BLaER1 treated with 17β-estradiol and CSF1 and Interleukin-3, amounts not matched to agents 10 nM and 100 nM (cell line): ENCODE measurements at regions not wholly inside any gene's neighbourhood (a gene's known extent, or its start where the extent isn't known, plus 50 kb on each side); places are given as distances from the start of the nearest gene placed in this dataset.

Experiments used
- H3K27ac ChIP-seq, 11 experiments: shearing (Covaris generic); formaldehyde crosslinking; 2 replicates each; pipeline ENCODE4 v1.8.1; 2022
- H3K27me3 ChIP-seq, 11 experiments: shearing (Covaris generic); formaldehyde crosslinking; 2 replicates each; pipeline ENCODE4 v1.8.1; 2022
- H3K36me3 ChIP-seq, 11 experiments: shearing (Covaris generic); formaldehyde crosslinking; 2 replicates each; pipeline ENCODE4 v1.8.1; 2022
- H3K4me1 ChIP-seq, 10 experiments: shearing (Covaris generic); formaldehyde crosslinking; 2 replicates each; pipeline ENCODE4 v1.8.1; 2022
- H3K4me2 ChIP-seq, 11 experiments: shearing (Covaris generic); formaldehyde crosslinking; 2 replicates each; pipeline ENCODE4 v1.8.1; 2022
- H3K4me3 ChIP-seq, 10 experiments: shearing (Covaris generic); formaldehyde crosslinking; 2 replicates each; pipeline ENCODE4 v1.8.1; 2022
- H3K9ac ChIP-seq, 11 experiments: shearing (Covaris generic); formaldehyde crosslinking; 2 replicates each; pipeline ENCODE4 v1.8.1; 2022
- H3K9me3 ChIP-seq, 11 experiments: shearing (Covaris generic); formaldehyde crosslinking; replicated peaks in 1 of 11; 2 replicates each; pipeline ENCODE4 v1.8.1; 2022
- H4K20me1 ChIP-seq, 11 experiments: shearing (Covaris generic); formaldehyde crosslinking; 2 replicates each; pipeline ENCODE4 v1.8.1; 2022
- Cebpa-rat ChIP-seq, 11 experiments: shearing (Covaris generic); IDR thresholded peaks; 2 replicates each; pipeline ENCODE4 v1.8.1; 2022

DNA sequence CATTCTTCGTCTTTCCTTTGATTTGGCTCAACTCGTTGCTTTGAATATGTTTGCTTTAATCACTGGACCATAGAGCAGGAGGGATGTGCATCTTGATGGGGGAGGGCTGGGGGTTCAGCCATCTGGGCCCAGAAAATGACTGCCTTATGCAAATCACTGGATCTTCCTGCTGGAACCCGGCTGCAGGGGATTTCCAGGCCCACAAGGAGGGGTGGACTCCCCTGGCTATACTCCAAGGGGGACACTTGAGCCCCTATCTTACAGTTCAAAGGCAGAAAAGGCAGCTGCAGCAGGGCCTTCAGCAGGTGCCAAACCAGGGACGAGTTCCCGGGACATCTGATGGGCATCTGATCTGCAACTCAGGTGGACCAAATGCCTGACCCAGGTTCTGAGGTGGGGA is 122.5 kb downstream of the DICER1 start:
- Histone ChIP-seq H3K27me3 (no peaks in the 10 kb centered on the region), H4K20me1 (no peaks in the 10 kb centered on the region), H3K9me3 (peaks cover 14 to 35% (median 27%) of the 10 kb centered on the region in 11 experiments), H3K9ac (no peak overlapping the region), H3K4me3 (no peak overlapping the region), H3K4me2 (peak overlapping the region; percentile 36 to 91 (median 67); a peak in 20 of 22 replicates), H3K27ac (no peak overlapping the region), H3K36me3 (no peaks in the 10 kb centered on the region), H3K4me1 (peaks cover 10 to 28% (median 23%) of the 10 kb centered on the region in 10 experiments; a peak in 19 of 20 replicates)
- TF ChIP-seq Cebpa-rat (IDR thresholded peaks at IDR 0.05), result no peak

DNA sequence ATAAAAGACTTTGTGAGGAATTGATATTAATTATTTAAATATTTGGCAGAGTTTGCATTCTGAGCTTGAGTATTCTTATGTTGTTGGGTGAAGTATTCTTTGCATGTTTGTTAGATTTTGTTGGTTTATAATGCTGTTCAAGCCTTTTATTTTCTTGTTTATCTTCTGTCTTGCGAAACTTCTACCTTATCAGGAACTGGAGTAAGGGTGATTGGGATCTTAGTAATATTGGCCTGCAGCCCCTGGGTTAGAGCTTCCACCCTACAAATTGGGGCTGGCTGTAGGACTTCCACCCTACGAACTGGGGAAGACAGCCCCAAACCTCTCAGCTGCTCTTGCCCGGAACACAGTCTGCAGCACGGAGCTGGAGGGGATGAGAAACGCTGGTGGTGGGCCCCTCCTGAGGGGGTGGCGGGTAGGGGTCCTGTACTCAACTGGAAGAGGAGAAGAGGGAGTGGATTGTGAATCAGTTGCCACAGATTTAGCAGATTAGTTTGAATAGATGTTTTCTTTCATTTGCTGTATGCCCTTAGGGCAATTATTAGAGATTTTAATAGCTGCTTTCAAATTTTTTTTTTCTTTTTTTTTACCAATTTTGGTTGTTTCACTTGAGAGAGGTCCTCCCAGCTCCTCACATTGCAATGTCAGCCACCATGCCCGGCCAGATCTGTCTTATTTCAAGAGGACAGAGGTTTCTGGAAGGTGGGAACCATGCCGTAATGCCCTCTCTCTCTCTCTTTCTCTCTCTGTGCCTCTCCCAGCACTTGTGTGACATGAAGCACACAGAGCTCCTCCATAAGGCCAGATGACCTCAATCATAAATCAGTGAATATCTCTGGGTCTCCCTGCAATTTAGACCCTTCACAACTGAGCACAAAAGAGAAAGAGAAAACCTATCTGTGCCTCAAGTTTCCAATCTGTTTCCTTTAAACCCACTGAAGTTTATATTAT is 123.4 kb downstream of the DICER1 start:
- Histone ChIP-seq H3K4me1 (peaks cover 10 to 28% (median 23%) of the 10 kb centered on the region in 10 experiments; a peak in 19 of 20 replicates), H3K4me2 (peak overlapping the region in 6 of 11 experiments; percentile 65 to 91 (median 76); a peak in 10 of 22 replicates), H3K4me3 (no peak overlapping the region), H3K36me3 (no peaks in the 10 kb centered on the region), H3K27me3 (no peaks in the 10 kb centered on the region), H3K27ac (no peak overlapping the region), H4K20me1 (no peaks in the 10 kb centered on the region), H3K9me3 (peaks cover 14 to 44% (median 32%) of the 10 kb centered on the region in 11 experiments), H3K9ac (no peak overlapping the region)
- no peak for TF ChIP-seq Cebpa-rat (IDR thresholded peaks at IDR 0.05)

DNA sequence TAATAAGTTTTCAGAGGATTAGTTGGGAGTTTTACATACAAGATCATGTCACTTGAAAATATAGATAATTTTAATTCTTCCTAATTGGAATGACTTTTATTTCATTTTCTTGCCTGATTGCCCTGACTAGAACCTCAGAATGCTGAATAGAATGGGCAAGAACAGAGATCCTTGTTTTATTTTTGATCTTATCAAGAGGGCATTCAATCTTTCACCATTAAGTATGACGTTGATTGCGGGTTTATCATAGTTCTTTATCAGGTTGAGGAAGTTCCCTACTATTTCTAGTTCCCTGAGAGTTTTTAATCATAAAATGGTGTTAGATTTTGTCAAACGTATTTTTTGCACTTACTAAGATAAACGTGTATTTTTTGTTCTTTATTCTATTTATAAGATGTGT is 124.3 kb downstream of the DICER1 start:
- TF ChIP-seq Cebpa-rat (IDR thresholded peaks at IDR 0.05), result no peak
- H3K4me2 ChIP-seq, result no peak overlapping the region
- H3K4me3 ChIP-seq, result no peak overlapping the region

DNA sequence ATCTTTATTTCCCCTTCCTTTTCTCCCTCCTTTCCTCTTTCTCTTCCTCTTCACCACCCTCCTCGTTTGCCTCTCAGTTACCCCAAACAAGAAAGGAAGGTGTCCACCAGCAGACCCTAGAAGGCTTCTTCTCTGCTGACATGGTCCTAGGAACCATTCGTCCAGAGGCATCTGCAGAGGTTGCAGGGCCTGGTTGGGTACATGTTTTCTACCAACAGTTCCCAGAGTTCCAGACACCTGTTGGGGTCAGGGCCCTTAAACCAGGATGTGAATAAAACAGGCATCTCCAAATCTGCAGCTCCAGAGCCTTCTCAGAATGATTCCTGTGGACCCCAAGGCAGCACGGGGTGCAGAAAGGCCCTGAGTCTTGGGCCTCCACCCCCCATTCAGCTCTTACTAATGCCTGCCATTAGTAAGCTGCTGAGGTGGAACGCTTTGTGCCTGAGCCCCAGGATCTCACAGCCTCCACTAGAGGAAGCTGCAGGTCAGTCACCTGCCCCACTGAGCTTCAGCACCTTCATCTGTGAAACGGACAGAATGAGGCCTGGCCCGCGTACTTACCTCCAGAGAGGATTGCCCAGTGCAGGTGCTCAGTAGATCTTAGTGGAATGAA is 130.4 kb downstream of the DICER1 start:
- H3K36me3 ChIP-seq, result no peaks in the 10 kb centered on the region
- H3K27ac ChIP-seq, result no peak overlapping the region
- no peak overlapping the region for H3K4me3 ChIP-seq
- no peak overlapping the region for H3K4me2 ChIP-seq
- H4K20me1 ChIP-seq, result no peaks in the 10 kb centered on the region
- peaks cover 1 to 34% (median 18%) of the 10 kb centered on the region in 11 experiments for H3K9me3 ChIP-seq
- TF ChIP-seq Cebpa-rat (IDR thresholded peaks at IDR 0.05), result no peak
- H3K27me3 ChIP-seq, result no peaks in the 10 kb centered on the region
- H3K9ac ChIP-seq, result no peak overlapping the region
- no peaks in the 10 kb centered on the region for H3K4me1 ChIP-seq

More for the DNA sequence above, 124.3 kb downstream of the DICER1 start:
- peaks cover 14 to 46% (median 32%) of the 10 kb centered on the region in 11 experiments for H3K9me3 ChIP-seq
- peaks cover 10 to 28% (median 23%) of the 10 kb centered on the region in 10 experiments; a peak in 19 of 20 replicates for H3K4me1 ChIP-seq
- H3K27me3 ChIP-seq, result no peaks in the 10 kb centered on the region
- no peak overlapping the region for H3K9ac ChIP-seq
- no peaks in the 10 kb centered on the region for H3K36me3 ChIP-seq
- H4K20me1 ChIP-seq, result no peaks in the 10 kb centered on the region
- no peak overlapping the region for H3K27ac ChIP-seq

DNA sequence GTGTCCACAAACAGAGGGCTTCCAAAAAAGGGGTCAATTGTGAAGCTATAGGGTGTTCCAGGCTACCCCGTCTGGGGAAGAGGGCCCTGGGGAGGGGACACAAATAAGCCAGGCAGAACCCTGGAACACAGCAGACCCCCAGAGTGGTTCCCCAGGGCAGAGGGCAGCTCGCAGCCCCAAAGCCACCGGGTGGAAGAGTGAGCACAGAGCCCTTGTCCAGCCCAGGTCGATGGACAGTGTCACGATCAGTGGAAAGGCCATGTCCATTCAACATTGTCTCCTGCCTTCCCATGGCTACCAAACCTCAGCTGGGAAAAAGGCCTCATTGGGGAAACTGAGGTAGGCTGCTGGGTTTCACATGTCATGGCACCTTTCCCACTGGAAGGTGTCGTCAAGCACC is 131.4 kb downstream of the DICER1 start:
- no peaks in the 10 kb centered on the region for H4K20me1 ChIP-seq
- peaks cover 0 to 6% (median 0%) of the 10 kb centered on the region in 10 experiments; a peak in 3 of 20 replicates for H3K4me1 ChIP-seq
- no peak overlapping the region for H3K9ac ChIP-seq
- no peak overlapping the region for H3K4me3 ChIP-seq
- H3K27ac ChIP-seq, result no peak overlapping the region
- no peaks in the 10 kb centered on the region for H3K27me3 ChIP-seq
- no peak for TF ChIP-seq Cebpa-rat (IDR thresholded peaks at IDR 0.05)
- H3K4me2 ChIP-seq, result no peak overlapping the region
- H3K36me3 ChIP-seq, result no peaks in the 10 kb centered on the region
- H3K9me3 ChIP-seq, result peaks cover 6 to 34% (median 17%) of the 10 kb centered on the region in 11 experiments; a peak in 21 of 22 replicates

DNA sequence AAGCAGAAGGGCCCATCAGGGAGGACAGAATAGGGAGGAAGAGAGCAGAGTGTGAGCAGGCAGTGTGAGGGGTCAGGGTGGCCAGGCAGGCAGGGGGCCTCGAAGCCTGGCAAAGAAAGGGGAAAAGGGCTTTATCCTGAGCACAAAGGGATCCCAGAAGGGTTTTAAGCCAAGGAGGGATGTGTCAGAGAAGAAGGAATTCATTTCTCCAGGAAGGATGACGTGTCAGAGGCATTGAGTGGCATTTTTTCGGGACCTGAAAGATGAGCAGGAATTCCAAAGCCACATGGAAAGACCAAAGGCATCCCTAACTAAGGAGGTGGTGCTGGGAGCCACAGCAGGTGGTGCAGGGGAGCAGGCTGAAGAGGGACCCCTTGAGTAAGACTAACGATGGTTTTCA is 132.1 kb downstream of the DICER1 start:
- Histone ChIP-seq H3K9me3 (peaks cover 6 to 27% (median 17%) of the 10 kb centered on the region in 11 experiments; a peak in 21 of 22 replicates), H3K4me1 (peaks cover 0 to 10% (median 0%) of the 10 kb centered on the region in 10 experiments; a peak in 3 of 20 replicates), H4K20me1 (no peaks in the 10 kb centered on the region), H3K27ac (no peak overlapping the region), H3K27me3 (no peaks in the 10 kb centered on the region), H3K4me2 (no peak overlapping the region), H3K9ac (no peak overlapping the region), H3K36me3 (no peaks in the 10 kb centered on the region), H3K4me3 (no peak overlapping the region)
- TF ChIP-seq Cebpa-rat (IDR thresholded peaks at IDR 0.05), result no peak

DNA sequence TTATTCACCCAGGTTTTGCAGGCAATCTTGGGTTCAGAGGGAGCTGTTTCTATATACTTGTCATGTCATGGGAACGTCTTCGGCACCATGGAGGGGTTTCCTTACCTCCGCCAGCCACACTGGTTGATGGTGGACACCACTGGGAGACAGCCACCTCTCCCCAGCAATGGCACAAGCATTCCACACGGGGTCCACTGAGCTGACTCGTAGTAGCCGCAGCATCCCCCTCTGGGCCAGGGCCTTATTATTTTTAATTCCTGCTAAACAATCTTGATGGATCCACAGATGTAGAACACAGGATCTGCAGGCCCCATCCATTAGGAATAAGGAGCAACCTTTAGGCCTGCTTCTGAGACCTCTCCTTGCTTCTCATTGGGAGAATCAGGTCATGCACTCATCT is 132.9 kb downstream of the DICER1 start:
- peaks cover 0 to 10% (median 0%) of the 10 kb centered on the region in 10 experiments; a peak in 3 of 20 replicates for H3K4me1 ChIP-seq
- no peaks in the 10 kb centered on the region for H3K36me3 ChIP-seq
- H4K20me1 ChIP-seq, result no peaks in the 10 kb centered on the region
- peaks cover 6 to 19% (median 14%) of the 10 kb centered on the region in 11 experiments; a peak in 20 of 22 replicates for H3K9me3 ChIP-seq
- H3K27ac ChIP-seq, result no peak overlapping the region
- no peak overlapping the region for H3K4me3 ChIP-seq
- no peak for TF ChIP-seq Cebpa-rat (IDR thresholded peaks at IDR 0.05)
- no peak overlapping the region for H3K9ac ChIP-seq
- H3K4me2 ChIP-seq, result no peak overlapping the region
- H3K27me3 ChIP-seq, result no peaks in the 10 kb centered on the region

DNA sequence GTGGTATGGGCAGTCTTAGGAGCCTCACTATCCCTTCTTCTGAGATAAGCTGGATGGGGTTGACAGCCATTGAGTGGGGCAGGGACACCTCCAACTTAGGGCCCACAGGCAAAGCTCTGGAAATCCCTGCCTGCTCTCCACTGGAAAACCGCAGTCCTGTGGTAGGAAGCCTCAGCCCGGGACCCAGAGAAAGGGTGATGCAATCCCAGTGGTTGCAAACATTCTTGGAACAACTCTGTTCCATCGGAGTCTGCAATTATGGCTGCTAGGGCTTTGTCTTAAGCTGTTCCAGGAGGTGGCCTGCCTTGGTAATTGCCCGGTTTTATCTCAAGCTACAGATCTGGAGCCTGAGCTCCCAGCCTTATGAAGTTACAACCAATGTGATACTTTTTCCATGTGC is 133.4 kb downstream of the DICER1 start:
- no peak overlapping the region for H3K4me2 ChIP-seq
- H3K9me3 ChIP-seq, result peaks cover 6 to 14% (median 9%) of the 10 kb centered on the region in 11 experiments; a peak in 18 of 22 replicates

DNA sequence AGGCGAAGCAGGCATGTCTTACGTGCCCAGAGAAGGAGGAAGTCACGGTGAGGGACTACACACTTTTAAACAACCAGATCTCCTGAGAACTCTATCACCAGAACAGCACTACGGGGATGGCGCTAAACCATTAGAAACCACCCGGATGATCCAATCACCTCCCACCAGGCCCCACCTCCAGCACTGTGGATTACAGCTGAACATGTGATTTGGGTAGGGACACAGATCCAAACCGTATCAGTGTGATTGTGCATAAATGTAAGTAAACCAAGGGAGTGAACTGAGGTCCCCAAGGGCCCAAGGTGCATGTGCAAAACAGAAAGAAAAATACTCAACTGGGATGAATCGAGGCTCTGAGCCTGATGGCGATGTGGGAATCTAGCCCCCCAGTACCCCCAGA is 134.2 kb downstream of the DICER1 start:
- no peaks in the 10 kb centered on the region for H4K20me1 ChIP-seq
- no peak for TF ChIP-seq Cebpa-rat (IDR thresholded peaks at IDR 0.05)
- H3K9ac ChIP-seq, result no peak overlapping the region
- no peak overlapping the region for H3K4me2 ChIP-seq
- H3K4me1 ChIP-seq, result peaks cover 0 to 10% (median 0%) of the 10 kb centered on the region in 10 experiments; a peak in 3 of 20 replicates
- peaks cover 6 to 13% (median 8%) of the 10 kb centered on the region in 11 experiments; a peak in 17 of 22 replicates for H3K9me3 ChIP-seq
- H3K4me3 ChIP-seq, result no peak overlapping the region
- H3K36me3 ChIP-seq, result no peaks in the 10 kb centered on the region
- H3K27ac ChIP-seq, result no peak overlapping the region
- no peaks in the 10 kb centered on the region for H3K27me3 ChIP-seq

More for the DNA sequence above, 133.4 kb downstream of the DICER1 start:
- no peak for TF ChIP-seq Cebpa-rat (IDR thresholded peaks at IDR 0.05)
- Histone ChIP-seq H3K36me3 (no peaks in the 10 kb centered on the region), H3K27ac (no peak overlapping the region), H3K27me3 (no peaks in the 10 kb centered on the region), H4K20me1 (no peaks in the 10 kb centered on the region), H3K4me1 (peaks cover 0 to 10% (median 0%) of the 10 kb centered on the region in 10 experiments; a peak in 3 of 20 replicates), H3K4me3 (no peak overlapping the region), H3K9ac (no peak overlapping the region)
